Tibial nerve (tissue), 4 donors: ENCODE measurements at regions not wholly inside any gene's neighbourhood (a gene's known extent, or its start where the extent isn't known, plus 50 kb on each side); places are given as distances from the start of the nearest gene placed in this dataset.

ENCODE experiments used
- EP300 ChIP-seq, 2 donors: sonication (generic); formaldehyde crosslinking; IDR thresholded peaks; one replicate each; pipeline ENCODE4 v1.6.1; 2017; ENCODE audit warnings: antibody characterized with exemption in 2 of 2, mild to moderate bottlenecking in 1 of 2
- POLR2A ChIP-seq, 2 donors: fragments of 450-650 bp; IDR thresholded peaks; one replicate each; pipeline ENCODE4 v1.6.1; 2017; ENCODE audit warnings: antibody characterized with exemption in 2 of 2, mild to moderate bottlenecking in 2 of 2, moderate library complexity in 2 of 2
- TF ChIP-seq, protein P1 (sequence below), 5 experiments: fragments of 200-600 bp in 3 of 5; fragments of 450-650 bp in 2 of 5; sonication (generic) in 3 of 5; IDR thresholded peaks; one replicate each; pipeline ENCODE4 v1.5.1; 2016 to 2019; ENCODE audit warnings: antibody characterized with exemption in 5 of 5, mild to moderate bottlenecking in 3 of 5, moderate library complexity in 2 of 5

GRCh38 chr9:7579351-7579750, 220.2 kb downstream of the DMAC1 start:
- TF ChIP-seq, protein P1, sequence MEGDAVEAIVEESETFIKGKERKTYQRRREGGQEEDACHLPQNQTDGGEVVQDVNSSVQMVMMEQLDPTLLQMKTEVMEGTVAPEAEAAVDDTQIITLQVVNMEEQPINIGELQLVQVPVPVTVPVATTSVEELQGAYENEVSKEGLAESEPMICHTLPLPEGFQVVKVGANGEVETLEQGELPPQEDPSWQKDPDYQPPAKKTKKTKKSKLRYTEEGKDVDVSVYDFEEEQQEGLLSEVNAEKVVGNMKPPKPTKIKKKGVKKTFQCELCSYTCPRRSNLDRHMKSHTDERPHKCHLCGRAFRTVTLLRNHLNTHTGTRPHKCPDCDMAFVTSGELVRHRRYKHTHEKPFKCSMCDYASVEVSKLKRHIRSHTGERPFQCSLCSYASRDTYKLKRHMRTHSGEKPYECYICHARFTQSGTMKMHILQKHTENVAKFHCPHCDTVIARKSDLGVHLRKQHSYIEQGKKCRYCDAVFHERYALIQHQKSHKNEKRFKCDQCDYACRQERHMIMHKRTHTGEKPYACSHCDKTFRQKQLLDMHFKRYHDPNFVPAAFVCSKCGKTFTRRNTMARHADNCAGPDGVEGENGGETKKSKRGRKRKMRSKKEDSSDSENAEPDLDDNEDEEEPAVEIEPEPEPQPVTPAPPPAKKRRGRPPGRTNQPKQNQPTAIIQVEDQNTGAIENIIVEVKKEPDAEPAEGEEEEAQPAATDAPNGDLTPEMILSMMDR (IDR thresholded peaks at IDR 0.05), result no peak
- TF ChIP-seq POLR2A (IDR thresholded peaks at IDR 0.05) (no peak), EP300 (IDR thresholded peaks at IDR 0.05) (no peak)
